Right lobe of liver (tissue), 4 donors: ENCODE measurements at regions not wholly inside any gene's neighbourhood (a gene's known extent, or its start where the extent isn't known, plus 50 kb on each side); places are given as distances from the start of the nearest gene placed in this dataset.

ENCODE experiments used
- CTCF ChIP-seq, 4 donors: fragments of 200-600 bp in 3 of 4; fragments of 450-650 bp in 1 of 4; IDR thresholded peaks; one replicate each; pipeline versions ENCODE4 v1.5.1 to v1.8.0; 2016 to 2022; ENCODE audit warnings: antibody characterized with exemption in 4 of 4, mild to moderate bottlenecking in 2 of 4
- POLR2A ChIP-seq: fragments of 450-650 bp; IDR thresholded peaks from one replicate; pipeline ENCODE4 v1.6.1; 2017; ENCODE audit warnings: antibody characterized with exemption, mild to moderate bottlenecking
- donor health status: DM: no; HTN: no; CAD: no.
- donor health status: DM: no; HTN: no; CAD: no.
- donor health status: DM: no; HTN: yes; CAD: no.

DNA sequence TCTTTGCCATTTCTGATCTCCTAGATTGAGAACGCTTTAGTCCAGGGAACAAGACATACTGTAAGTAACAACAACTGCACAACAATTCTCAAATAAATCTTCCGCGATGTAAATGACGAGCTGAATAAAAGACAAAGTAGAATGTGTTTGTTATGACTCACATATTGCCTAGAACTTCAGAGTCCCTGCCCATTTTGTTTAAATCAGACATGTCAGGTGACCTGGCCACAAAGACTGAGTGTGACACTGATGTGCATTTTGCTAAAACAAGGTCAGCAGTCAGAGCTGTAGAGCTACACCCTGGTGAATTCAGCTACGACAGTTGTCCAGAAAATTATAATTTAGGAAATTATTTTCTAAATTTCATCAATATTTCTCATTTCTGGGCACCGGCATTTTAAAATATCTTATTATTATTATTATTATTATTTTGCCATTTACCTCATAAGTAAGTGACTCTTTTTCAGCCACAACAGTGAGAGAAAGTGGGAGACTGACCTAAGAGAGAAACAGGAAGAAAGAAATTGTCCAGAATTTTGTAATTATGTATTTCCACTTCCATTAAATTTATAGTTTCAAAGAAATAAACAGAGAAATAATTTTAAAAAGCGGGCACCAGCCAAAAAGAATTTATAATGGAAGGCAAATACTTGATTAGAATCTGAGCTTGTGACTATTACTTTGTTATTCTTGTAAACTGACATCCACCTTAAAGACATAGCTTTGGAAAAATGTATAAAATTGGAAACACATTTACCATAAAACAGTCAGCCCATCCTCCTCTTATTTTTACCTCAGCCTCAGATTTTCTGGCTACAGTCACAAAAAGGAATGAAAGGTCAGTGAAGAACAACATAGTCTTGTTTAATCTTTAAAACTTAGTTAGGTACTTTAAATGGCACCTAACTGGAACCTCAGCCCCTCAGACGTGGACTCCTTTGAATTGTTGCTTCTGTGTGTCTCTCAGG, 157.0 kb upstream of the CITED2 start:
- TF ChIP-seq CTCF (IDR thresholded peaks at IDR 0.05) (no peak), POLR2A (no peak)
